ENCODE measurements at regions not wholly inside any gene's neighbourhood (a gene's known extent, or its start where the extent isn't known, plus 50 kb on each side); places are given as distances from the start of the nearest gene placed in this dataset.

DNA sequence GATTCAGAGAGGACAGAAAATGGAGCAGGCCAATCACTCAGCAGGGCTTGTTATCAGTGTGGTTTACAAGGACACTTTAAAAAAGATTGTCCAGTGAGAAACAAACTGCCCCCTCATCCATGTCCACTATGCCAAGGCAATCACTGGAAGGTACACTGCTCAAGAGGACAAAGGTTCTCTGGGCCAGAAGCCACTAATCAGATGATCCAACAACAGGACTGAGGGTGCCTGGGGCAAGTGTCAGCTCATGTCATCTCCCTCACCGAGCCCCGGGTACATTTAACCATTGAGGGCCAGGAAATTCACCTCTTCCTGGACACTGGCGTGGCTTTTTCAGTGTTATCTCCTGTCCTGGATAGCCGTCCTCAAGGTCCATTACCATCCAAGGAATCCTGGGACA lies 513.7 kb upstream of the EPHA6 start:
- Histone ChIP-seq H3K4me3 (ENCODE audit: low read depth in 1 of 3, low read length in 3 of 3) (no peak overlapping the region), H3K36me3 (ENCODE audit: control insufficient read depth in 4 of 4, insufficient read depth in 3 of 4, low read depth in 1 of 4, low read length in 3 of 4) (no peaks in the 10 kb centered on the region), H3K27me3 (ENCODE audit: control insufficient read depth in 4 of 4, insufficient read depth in 4 of 4, low read length in 3 of 4) (no peaks in the 10 kb centered on the region), H3K9me3 (ENCODE audit: control insufficient read depth in 4 of 4, low read length in 3 of 4) (no peaks in the 10 kb centered on the region), H3K4me1 (ENCODE audit: control insufficient read depth in 4 of 4, insufficient read depth in 4 of 4, low read length in 3 of 4) (no peaks in the 10 kb centered on the region), H3K9ac (ENCODE audit: low read depth in 1 of 2, low read length in 2 of 2) (no peak overlapping the region), H3K27ac (ENCODE audit: low read depth in 1 of 2, low read length in 2 of 2) (no peak overlapping the region)
- WGBS, result 39% methylated on average over 4 of the region's 4 CpGs
- no peak for DNase-seq (ENCODE audit: low spot score)
- no peak for TF ChIP-seq ATF3 (IDR thresholded peaks at IDR 0.05)
- peak in 1 of 2 donors; percentile 78 for TF ChIP-seq RXRA (IDR thresholded peaks at IDR 0.05)
- TF ChIP-seq, protein P1, sequence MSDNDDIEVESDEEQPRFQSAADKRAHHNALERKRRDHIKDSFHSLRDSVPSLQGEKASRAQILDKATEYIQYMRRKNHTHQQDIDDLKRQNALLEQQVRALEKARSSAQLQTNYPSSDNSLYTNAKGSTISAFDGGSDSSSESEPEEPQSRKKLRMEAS (IDR thresholded peaks at IDR 0.05), result peak; percentile 12
- TF ChIP-seq, protein P2, sequence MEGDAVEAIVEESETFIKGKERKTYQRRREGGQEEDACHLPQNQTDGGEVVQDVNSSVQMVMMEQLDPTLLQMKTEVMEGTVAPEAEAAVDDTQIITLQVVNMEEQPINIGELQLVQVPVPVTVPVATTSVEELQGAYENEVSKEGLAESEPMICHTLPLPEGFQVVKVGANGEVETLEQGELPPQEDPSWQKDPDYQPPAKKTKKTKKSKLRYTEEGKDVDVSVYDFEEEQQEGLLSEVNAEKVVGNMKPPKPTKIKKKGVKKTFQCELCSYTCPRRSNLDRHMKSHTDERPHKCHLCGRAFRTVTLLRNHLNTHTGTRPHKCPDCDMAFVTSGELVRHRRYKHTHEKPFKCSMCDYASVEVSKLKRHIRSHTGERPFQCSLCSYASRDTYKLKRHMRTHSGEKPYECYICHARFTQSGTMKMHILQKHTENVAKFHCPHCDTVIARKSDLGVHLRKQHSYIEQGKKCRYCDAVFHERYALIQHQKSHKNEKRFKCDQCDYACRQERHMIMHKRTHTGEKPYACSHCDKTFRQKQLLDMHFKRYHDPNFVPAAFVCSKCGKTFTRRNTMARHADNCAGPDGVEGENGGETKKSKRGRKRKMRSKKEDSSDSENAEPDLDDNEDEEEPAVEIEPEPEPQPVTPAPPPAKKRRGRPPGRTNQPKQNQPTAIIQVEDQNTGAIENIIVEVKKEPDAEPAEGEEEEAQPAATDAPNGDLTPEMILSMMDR (IDR thresholded peaks at IDR 0.05; ENCODE audit: low read depth, low read length, missing input control), result no peak
- peak; percentile 32 for TF ChIP-seq YY1 (IDR thresholded peaks at IDR 0.05)
- peak in 1 of 2 donors; percentile 27 for TF ChIP-seq JUND (IDR thresholded peaks at IDR 0.05)
- no peak for TF ChIP-seq TAF1 (conservative IDR thresholded peaks at IDR 0.05)
- no peak for TF ChIP-seq GABPA (IDR thresholded peaks at IDR 0.05 in 1 of 2, conservative IDR thresholded peaks at IDR 0.05 in 1 of 2)
- no peak for TF ChIP-seq EGR1 (IDR thresholded peaks at IDR 0.05; ENCODE audit: low read depth in 2 of 2)
- TF ChIP-seq HNF4A (conservative IDR thresholded peaks at IDR 0.05), result peak in 1 of 2 donors; percentile 78
- TF ChIP-seq, protein P3, sequence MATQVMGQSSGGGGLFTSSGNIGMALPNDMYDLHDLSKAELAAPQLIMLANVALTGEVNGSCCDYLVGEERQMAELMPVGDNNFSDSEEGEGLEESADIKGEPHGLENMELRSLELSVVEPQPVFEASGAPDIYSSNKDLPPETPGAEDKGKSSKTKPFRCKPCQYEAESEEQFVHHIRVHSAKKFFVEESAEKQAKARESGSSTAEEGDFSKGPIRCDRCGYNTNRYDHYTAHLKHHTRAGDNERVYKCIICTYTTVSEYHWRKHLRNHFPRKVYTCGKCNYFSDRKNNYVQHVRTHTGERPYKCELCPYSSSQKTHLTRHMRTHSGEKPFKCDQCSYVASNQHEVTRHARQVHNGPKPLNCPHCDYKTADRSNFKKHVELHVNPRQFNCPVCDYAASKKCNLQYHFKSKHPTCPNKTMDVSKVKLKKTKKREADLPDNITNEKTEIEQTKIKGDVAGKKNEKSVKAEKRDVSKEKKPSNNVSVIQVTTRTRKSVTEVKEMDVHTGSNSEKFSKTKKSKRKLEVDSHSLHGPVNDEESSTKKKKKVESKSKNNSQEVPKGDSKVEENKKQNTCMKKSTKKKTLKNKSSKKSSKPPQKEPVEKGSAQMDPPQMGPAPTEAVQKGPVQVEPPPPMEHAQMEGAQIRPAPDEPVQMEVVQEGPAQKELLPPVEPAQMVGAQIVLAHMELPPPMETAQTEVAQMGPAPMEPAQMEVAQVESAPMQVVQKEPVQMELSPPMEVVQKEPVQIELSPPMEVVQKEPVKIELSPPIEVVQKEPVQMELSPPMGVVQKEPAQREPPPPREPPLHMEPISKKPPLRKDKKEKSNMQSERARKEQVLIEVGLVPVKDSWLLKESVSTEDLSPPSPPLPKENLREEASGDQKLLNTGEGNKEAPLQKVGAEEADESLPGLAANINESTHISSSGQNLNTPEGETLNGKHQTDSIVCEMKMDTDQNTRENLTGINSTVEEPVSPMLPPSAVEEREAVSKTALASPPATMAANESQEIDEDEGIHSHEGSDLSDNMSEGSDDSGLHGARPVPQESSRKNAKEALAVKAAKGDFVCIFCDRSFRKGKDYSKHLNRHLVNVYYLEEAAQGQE (IDR thresholded peaks at IDR 0.05), result no peak
- no peak for TF ChIP-seq FOXA1 (IDR thresholded peaks at IDR 0.05)
- no peak for TF ChIP-seq HNF4G (IDR thresholded peaks at IDR 0.05)

- Histone ChIP-seq H3K4me1 (ENCODE audit: control insufficient read depth in 4 of 4, insufficient read depth in 4 of 4, low read length in 3 of 4) (no peaks in the 10 kb centered on the region), H3K36me3 (ENCODE audit: control insufficient read depth in 4 of 4, insufficient read depth in 3 of 4, low read depth in 1 of 4, low read length in 3 of 4) (no peaks in the 10 kb centered on the region), H3K9ac (ENCODE audit: low read depth in 1 of 2, low read length in 2 of 2) (no peak overlapping the region), H3K9me3 (ENCODE audit: control insufficient read depth in 4 of 4, low read length in 3 of 4) (no peaks in the 10 kb centered on the region), H3K27ac (ENCODE audit: low read depth in 1 of 2, low read length in 2 of 2) (no peak overlapping the region), H3K4me3 (ENCODE audit: low read depth in 1 of 3, low read length in 3 of 3) (no peak overlapping the region), H3K27me3 (ENCODE audit: control insufficient read depth in 4 of 4, insufficient read depth in 4 of 4, low read length in 3 of 4) (no peaks in the 10 kb centered on the region)
- 20% methylated on average over 1 of the region's 1 CpG for WGBS
- no peak for DNase-seq (ENCODE audit: low spot score)
- no peak for TF ChIP-seq ATF3 (IDR thresholded peaks at IDR 0.05)
- TF ChIP-seq HNF4G (IDR thresholded peaks at IDR 0.05), result no peak
- no peak for TF ChIP-seq GABPA (IDR thresholded peaks at IDR 0.05 in 1 of 2, conservative IDR thresholded peaks at IDR 0.05 in 1 of 2)
- TF ChIP-seq, protein P2 (IDR thresholded peaks at IDR 0.05; ENCODE audit: low read depth, low read length, missing input control), result no peak
- TF ChIP-seq NR2F2 (IDR thresholded peaks at IDR 0.05), result no peak
- TF ChIP-seq RXRA (IDR thresholded peaks at IDR 0.05), result no peak
- no peak for TF ChIP-seq JUND (IDR thresholded peaks at IDR 0.05)
- TF ChIP-seq, protein P4, sequence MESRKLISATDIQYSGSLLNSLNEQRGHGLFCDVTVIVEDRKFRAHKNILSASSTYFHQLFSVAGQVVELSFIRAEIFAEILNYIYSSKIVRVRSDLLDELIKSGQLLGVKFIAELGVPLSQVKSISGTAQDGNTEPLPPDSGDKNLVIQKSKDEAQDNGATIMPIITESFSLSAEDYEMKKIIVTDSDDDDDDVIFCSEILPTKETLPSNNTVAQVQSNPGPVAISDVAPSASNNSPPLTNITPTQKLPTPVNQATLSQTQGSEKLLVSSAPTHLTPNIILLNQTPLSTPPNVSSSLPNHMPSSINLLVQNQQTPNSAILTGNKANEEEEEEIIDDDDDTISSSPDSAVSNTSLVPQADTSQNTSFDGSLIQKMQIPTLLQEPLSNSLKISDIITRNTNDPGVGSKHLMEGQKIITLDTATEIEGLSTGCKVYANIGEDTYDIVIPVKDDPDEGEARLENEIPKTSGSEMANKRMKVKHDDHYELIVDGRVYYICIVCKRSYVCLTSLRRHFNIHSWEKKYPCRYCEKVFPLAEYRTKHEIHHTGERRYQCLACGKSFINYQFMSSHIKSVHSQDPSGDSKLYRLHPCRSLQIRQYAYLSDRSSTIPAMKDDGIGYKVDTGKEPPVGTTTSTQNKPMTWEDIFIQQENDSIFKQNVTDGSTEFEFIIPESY (IDR thresholded peaks at IDR 0.05), result no peak
- no peak for TF ChIP-seq FOXA2 (IDR thresholded peaks at IDR 0.05)
- TF ChIP-seq TAF1 (conservative IDR thresholded peaks at IDR 0.05), result no peak
- TF ChIP-seq EGR1 (IDR thresholded peaks at IDR 0.05; ENCODE audit: low read depth in 2 of 2), result no peak
- TF ChIP-seq RAD21 (IDR thresholded peaks at IDR 0.05), result no peak
- TF ChIP-seq YY1 (IDR thresholded peaks at IDR 0.05), result no peak
Observed at GRCh38 chr3:96319166-96319565, 495.2 kb upstream of the EPHA6 start.
